ENCODE measurements at regions not wholly inside any gene's neighbourhood (a gene's known extent, or its start where the extent isn't known, plus 50 kb on each side); places are given as distances from the start of the nearest gene placed in this dataset.

DNA sequence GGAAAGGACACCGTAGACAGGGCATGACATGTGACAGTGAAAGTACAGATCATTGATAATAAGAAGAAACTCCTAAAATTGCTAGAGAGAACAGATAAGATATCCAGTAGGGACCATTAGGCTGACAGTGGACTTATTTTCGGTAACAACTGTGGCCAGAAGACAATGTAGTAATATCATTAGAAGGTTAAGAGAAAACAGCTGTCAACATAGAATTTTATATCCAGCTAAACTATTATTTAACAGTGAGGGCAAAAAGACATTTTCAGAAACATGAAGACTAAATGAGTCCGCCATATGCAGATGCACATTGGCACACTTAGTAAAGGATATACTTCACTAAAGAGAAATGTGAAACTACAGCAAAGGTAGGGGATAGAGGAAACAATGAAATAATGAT lies 95.4 kb upstream of the GUCA2B start:
- WGBS (ENCODE audit: low lambda C conversion rate, missing lambda C conversion rate), result 86% methylated on average over 3 of the region's 3 CpGs
- no peak overlapping the region for H3K4me2 ChIP-seq
- no peaks in the 10 kb centered on the region for H4K20me1 ChIP-seq (ENCODE audit: insufficient read depth, poor library complexity, severe bottlenecking)
- no peak for DNase-seq (ENCODE audit: low spot score)
- H3K9me3 ChIP-seq (ENCODE audit: low read depth), result no peaks in the 10 kb centered on the region
- H3K36me3 ChIP-seq (replicated peaks; ENCODE audit: insufficient read depth, low read depth), result no peaks in the 10 kb centered on the region
- TF ChIP-seq CTCF (IDR thresholded peaks at IDR 0.05; ENCODE audit: poor library complexity) (no peak), EZH2 (IDR thresholded peaks at IDR 0.05; ENCODE audit: borderline replicate concordance) (no peak), EZH2phosphoT487 (IDR thresholded peaks at IDR 0.05; ENCODE audit: low read depth, severe bottlenecking, unreplicated experiment) (no peak)
- no peaks in the 10 kb centered on the region for H3K4me1 ChIP-seq (ENCODE audit: insufficient read depth)
- H3K27me3 ChIP-seq, result no peaks in the 10 kb centered on the region
- no peak overlapping the region for H3K4me3 ChIP-seq
- H3K9me2 ChIP-seq (replicated peaks; ENCODE audit: insufficient read depth), result no peaks in the 10 kb centered on the region
- H3K79me2 ChIP-seq, result no peaks in the 10 kb centered on the region
- H3K27ac ChIP-seq, result no peak overlapping the region
- H2AFZ ChIP-seq, result no peak overlapping the region

- Histone ChIP-seq H3K4me2 (no peak overlapping the region), H3K4me1 (ENCODE audit: insufficient read depth) (no peaks in the 10 kb centered on the region), H4K20me1 (ENCODE audit: insufficient read depth, poor library complexity, severe bottlenecking) (no peaks in the 10 kb centered on the region), H3K4me3 (no peak overlapping the region), H2AFZ (no peak overlapping the region), H3K9me3 (ENCODE audit: low read depth) (no peaks in the 10 kb centered on the region), H3K79me2 (no peaks in the 10 kb centered on the region), H3K9me2 (replicated peaks; ENCODE audit: insufficient read depth) (no peaks in the 10 kb centered on the region), H3K36me3 (replicated peaks; ENCODE audit: insufficient read depth, low read depth) (no peaks in the 10 kb centered on the region), H3K27me3 (no peaks in the 10 kb centered on the region), H3K27ac (no peak overlapping the region)
- DNase-seq (ENCODE audit: low spot score), result no peak
- no peak for TF ChIP-seq CTCF (IDR thresholded peaks at IDR 0.05; ENCODE audit: poor library complexity)
- no peak for TF ChIP-seq EZH2 (IDR thresholded peaks at IDR 0.05; ENCODE audit: borderline replicate concordance)
- no peak for TF ChIP-seq EZH2phosphoT487 (IDR thresholded peaks at IDR 0.05; ENCODE audit: low read depth, severe bottlenecking, unreplicated experiment)
Observed at GRCh38 chr1:42056460-42056859, 96.8 kb upstream of the GUCA2B start.

GRCh38 chr1:42055061-42055460 lies 98.1 kb upstream of the GUCA2B start:
- H3K79me2 ChIP-seq, result no peaks in the 10 kb centered on the region
- WGBS (ENCODE audit: low lambda C conversion rate, missing lambda C conversion rate), result 87% methylated on average over 1 of the region's 1 CpG

More at GRCh38 chr1:42055061-42055460, 98.1 kb upstream of the GUCA2B start:
- Histone ChIP-seq H3K4me2 (no peak overlapping the region), H3K4me1 (ENCODE audit: insufficient read depth) (no peaks in the 10 kb centered on the region), H3K9me2 (replicated peaks; ENCODE audit: insufficient read depth) (no peaks in the 10 kb centered on the region), H2AFZ (no peak overlapping the region), H3K9me3 (ENCODE audit: low read depth) (no peaks in the 10 kb centered on the region), H3K36me3 (replicated peaks; ENCODE audit: insufficient read depth, low read depth) (no peaks in the 10 kb centered on the region), H3K27me3 (peaks cover 8% of the 10 kb centered on the region), H4K20me1 (ENCODE audit: insufficient read depth, poor library complexity, severe bottlenecking) (no peaks in the 10 kb centered on the region), H3K4me3 (no peak overlapping the region), H3K27ac (no peak overlapping the region)
- no peak for TF ChIP-seq EZH2 (IDR thresholded peaks at IDR 0.05; ENCODE audit: borderline replicate concordance)
- TF ChIP-seq EZH2phosphoT487 (IDR thresholded peaks at IDR 0.05; ENCODE audit: low read depth, severe bottlenecking, unreplicated experiment), result no peak
- no peak for TF ChIP-seq CTCF (IDR thresholded peaks at IDR 0.05; ENCODE audit: poor library complexity)
- no peak for DNase-seq (ENCODE audit: low spot score)

Data from hepatocyte (in vitro differentiated cells).